ENCODE measurements at regions not wholly inside any gene's neighbourhood (a gene's known extent, or its start where the extent isn't known, plus 50 kb on each side); places are given as distances from the start of the nearest gene placed in this dataset.

- no peak for TF ChIP-seq OSR1 (CRISPR knock-in tag; IDR thresholded peaks at IDR 0.05)
- TF ChIP-seq TOX (CRISPR knock-in tag; IDR thresholded peaks at IDR 0.05; ENCODE audit: borderline replicate concordance), result no peak
- TF ChIP-seq PATZ1 (CRISPR knock-in tag; IDR thresholded peaks at IDR 0.05; ENCODE audit: borderline replicate concordance), result no peak
- TF ChIP-seq GLIS3 (CRISPR knock-in tag; IDR thresholded peaks at IDR 0.05), result no peak
- TF ChIP-seq SNAI2 (CRISPR knock-in tag; IDR thresholded peaks at IDR 0.05), result no peak
- no peak for TF ChIP-seq RARB (CRISPR knock-in tag; IDR thresholded peaks at IDR 0.05)
- TF ChIP-seq POU6F1 (CRISPR knock-in tag; IDR thresholded peaks at IDR 0.05; ENCODE audit: borderline replicate concordance, low read depth), result no peak
- TF ChIP-seq ZNF8 (CRISPR knock-in tag; IDR thresholded peaks at IDR 0.05), result no peak
Observed at GRCh38 chr13:55062662-55063061, 2034.0 kb downstream of the OLFM4 start.
